ENCODE measurements at regions not wholly inside any gene's neighbourhood (a gene's known extent, or its start where the extent isn't known, plus 50 kb on each side); places are given as distances from the start of the nearest gene placed in this dataset.

DNA sequence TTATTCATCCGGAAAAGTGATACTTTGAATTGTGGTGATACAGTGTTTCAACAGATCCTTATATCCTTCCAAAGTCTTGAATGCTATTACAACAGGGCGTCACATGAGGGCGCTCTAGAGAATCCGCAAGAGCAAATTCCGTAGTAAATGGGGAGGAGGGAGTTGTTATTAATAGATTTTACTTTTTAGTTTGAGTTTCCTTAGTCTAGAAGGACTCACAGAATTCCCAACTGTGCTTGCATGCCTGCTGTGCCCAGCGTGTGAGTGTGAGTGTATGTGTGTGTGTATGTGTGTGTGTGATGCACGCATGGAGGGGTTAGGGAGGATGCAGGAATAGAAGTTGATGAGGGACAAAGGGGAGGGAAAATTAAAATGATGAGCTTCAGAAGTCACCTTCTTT lies 375.3 kb downstream of the C12orf75 start:
- DNase-seq (ENCODE audit: low read depth): peak; percentile 31

DNA sequence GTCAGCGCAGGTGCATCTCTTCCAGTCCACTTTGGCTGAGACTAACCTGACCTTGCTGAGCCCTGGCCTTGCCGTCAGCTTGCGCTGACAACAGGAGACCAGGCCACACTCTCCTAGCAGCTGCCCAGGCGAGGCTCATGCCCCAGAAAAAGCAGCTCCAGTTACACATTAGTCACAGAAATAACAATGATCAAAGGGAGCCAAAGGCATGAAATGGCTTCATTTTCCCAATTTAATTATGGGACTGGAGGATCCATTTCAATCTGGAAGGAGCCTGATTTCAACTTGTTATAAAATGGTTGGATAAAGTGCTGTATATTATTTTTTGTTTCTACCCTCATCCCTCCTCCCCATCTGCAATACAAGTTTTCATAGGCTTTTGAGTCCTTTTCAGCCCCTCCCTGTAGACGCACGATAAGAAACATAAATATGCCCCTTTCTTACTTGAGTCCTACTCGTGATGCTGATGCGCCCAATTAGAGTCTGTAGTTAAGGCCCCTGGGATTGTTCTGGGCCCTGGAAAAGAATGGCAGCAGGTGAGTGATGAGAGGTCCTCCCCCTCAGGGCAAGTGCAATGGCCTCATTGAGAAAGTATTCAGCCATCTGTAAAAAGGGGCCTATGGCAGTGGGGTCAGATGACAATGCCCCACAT lies 376.0 kb downstream of the C12orf75 start:
- DNase-seq (ENCODE audit: low read depth): peak; percentile 85

DNA sequence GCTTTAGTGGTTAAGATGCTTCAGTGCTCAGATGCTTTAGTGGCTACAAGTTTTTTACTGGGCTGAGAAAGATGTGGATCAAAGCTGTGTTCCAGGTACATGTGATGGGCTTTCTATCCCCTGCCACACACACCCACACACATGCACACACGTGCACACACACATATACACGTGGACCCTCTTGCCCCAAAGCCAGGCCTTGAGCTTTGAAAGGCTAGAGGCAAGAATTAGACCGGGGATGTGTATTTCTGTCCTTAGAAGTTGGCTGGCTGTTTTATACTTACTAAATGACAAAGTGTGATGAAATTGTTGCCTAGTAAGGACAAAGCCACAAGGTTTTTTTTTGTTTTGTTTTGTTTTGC lies 376.5 kb downstream of the C12orf75 start:
- no peak for DNase-seq (ENCODE audit: low read depth)

DNA sequence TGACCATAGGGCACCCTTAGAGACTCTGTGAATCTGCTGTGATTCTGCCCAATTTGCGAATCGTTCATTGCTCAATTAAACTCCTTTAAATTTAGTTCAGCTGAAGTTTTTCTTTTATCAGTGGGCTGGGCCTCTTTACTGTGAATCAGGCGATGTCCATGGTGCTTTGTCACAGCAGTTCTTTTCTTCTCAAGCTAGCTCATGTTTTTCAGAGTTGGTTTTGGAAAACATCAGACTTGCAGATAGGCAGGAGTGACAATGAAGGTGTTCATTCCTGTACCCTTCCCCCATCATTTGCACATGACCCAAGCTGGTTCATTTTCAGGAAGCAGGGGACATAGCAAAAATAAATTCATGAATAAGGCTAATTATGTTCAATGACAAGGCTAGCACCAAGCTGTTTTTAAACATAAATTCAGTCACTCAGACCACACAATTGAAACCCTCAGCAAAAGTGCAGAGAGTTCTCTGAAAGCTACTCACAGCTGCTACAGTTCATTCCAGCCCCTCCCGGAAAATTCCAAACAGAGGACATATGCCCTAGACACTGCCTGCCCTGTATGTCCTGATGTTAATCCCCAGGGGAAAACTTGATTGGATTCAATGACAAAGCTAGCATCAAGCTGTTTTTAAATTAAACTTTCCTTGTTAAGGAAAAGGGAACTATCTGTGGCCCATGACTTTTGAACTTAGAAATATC lies 383.3 kb downstream of the C12orf75 start:
- DNase-seq (ENCODE audit: low read depth): peak; percentile 45

- DNase-seq (ENCODE audit: low read depth): no peak
Measured at GRCh38 chr12:105716621-105717020, 386.1 kb downstream of the C12orf75 start.

- peak; percentile 21 for DNase-seq (ENCODE audit: low read depth)
Measured at GRCh38 chr12:105721051-105721825, 390.7 kb downstream of the C12orf75 start.

GRCh38 chr12:105721891-105722290 lies 391.4 kb downstream of the C12orf75 start:
- no peak for DNase-seq (ENCODE audit: low read depth)

DNA sequence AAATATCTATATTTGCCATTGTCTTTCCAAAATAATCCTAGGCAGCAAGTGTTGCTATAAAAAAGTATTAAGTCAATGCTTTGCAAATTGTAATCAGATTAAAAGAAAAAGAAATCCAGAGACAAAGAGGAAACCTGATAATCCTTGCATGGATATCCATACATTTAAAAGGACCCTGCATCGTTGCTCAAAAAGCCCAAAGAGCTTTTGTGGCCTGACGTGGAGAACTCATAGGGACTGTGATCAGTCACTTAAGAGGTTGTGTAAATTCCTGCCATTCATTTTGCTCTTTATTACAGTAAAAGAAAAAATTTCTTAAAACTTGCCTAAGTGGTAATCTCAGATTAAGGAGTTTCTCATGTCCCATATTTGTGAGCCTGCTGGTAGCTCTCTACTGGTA lies 392.6 kb downstream of the C12orf75 start:
- no peak for DNase-seq (ENCODE audit: low read depth)

GRCh38 chr12:105723494-105723893 lies 393.0 kb downstream of the C12orf75 start:
- no peak for DNase-seq (ENCODE audit: low read depth)

DNA sequence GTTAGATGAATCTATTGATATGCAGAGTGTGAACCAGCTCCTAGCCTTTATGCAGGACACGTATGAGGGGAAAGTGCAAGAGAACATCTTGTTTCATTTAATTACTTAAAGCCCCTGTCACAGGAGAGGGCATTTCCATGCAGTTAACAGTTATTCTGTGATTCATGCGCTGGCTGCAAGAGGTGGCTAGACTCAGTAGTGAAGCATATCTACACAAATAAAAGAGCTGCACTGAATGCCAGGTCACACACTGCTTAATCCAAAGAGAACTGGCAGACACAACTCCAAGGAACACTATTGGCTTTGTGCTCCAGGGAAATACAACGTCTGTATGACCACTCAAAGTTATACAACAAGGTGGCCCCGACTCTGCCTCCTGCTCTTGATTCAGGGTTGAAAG lies 394.1 kb downstream of the C12orf75 start:
- peak; percentile 17 for DNase-seq (ENCODE audit: low read depth)

- DNase-seq (ENCODE audit: low read depth): no peak
Measured at GRCh38 chr12:105725054-105725453, 394.6 kb downstream of the C12orf75 start.

DNA sequence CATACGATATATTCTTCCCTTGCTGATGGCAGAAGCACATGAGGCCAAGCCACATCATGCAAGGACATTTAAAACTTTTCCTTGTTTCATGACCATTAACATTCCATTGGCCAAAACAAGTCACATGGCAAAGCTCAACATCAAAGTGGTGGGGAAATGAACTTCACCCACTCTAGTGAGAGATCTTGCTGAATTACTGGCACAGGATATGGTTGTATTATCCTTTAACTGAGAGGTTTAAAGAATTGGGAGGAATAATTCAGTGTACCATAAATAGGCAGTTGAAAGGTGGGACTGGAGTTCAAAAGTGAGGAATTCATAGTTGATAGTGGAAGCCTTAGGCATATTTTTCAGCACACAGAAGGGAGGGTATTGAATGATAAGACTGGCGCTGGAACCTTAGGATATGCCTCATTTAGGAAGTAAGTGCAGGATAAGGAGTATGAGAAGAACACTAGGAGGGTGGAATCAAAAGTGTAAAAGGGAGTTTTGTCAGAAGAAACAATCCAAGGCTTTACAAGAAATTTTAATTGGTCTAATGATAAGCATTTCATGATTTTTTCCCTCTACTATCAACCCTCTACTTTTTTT lies 398.8 kb downstream of the C12orf75 start:
- DNase-seq (ENCODE audit: low read depth): no peak

DNA sequence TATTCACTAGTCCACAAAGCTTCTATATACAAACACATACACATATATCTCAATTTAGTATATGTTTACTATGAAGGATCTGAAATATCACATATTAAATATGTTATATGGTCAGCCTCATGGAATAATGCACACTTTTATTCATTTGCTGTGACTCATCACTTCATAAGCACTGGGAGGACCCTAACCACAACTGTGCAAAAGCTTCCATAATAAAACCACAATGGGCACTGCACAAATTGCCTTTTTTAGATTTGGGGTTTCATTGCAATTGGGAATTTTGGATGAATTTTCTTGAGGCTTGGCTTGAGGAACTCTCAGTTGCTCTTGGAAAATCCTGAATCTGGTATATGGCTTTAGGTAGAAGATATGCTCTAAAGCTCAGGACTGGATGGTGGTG lies 399.4 kb downstream of the C12orf75 start:
- peak; percentile 46 for DNase-seq (ENCODE audit: low read depth)

- no peak for DNase-seq (ENCODE audit: low read depth)
Measured at GRCh38 chr12:105733579-105733978, 403.1 kb downstream of the C12orf75 start.

DNA sequence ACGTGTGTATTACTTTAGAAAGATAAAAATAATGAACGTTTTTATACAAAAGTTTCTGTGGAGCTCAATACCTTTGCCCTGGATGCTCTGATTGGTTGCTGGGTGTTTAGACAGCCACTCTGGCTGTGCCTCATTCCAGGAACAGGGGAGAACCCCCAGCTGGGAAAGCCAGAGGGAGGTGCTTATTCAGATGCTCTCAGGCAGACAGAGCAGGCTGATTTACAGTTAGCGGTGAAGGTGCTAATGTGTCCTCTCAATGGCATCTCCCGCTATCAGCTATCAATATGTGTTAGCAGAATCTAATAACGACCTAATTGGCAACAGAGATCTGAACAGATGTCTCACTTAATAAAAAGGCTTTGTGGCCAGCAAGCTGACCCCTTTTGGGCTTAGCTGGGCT lies 402.3 kb downstream of the NUAK1 start:
- no peak for DNase-seq (ENCODE audit: low read depth)

GRCh38 chr12:105738051-105738450 lies 400.7 kb downstream of the NUAK1 start:
- peak; percentile 24 for DNase-seq (ENCODE audit: low read depth)

- no peak for DNase-seq (ENCODE audit: low read depth)
Measured at GRCh38 chr12:105740369-105740768, 398.4 kb downstream of the NUAK1 start.

GRCh38 chr12:105740970-105741725 lies 397.6 kb downstream of the NUAK1 start:
- DNase-seq (ENCODE audit: low read depth): peak; percentile 81

- peak; percentile 97 for DNase-seq (ENCODE audit: low read depth)
Measured at GRCh38 chr12:105741786-105742566, 396.8 kb downstream of the NUAK1 start.

- no peak for DNase-seq (ENCODE audit: low read depth)
Measured at GRCh38 chr12:105742567-105742874, 396.2 kb downstream of the NUAK1 start.

- DNase-seq (ENCODE audit: low read depth): no peak
Measured at GRCh38 chr12:105744371-105745058, 394.2 kb downstream of the NUAK1 start.
